A549 (cell line): ENCODE measurements at regions not wholly inside any gene's neighbourhood (a gene's known extent, or its start where the extent isn't known, plus 50 kb on each side); places are given as distances from the start of the nearest gene placed in this dataset.

Source experiments
- CHD2 ChIP-seq: fragments of 150-350 bp; IDR thresholded peaks from 2 replicates; pipeline ENCODE4 v1.6.1; 2014; ENCODE audit warnings: low read length; ENCODE audit not compliant: partially characterized antibody
- EP300 ChIP-seq, 2 experiments: fragments of >200 bp; sonication (Bioruptor Twin); formaldehyde crosslinking; IDR thresholded peaks; 2 replicates in 1 of 2; 3 replicates in 1 of 2; pipeline ENCODE4 v1.6.1; 2016 to 2017
- FOXS1 ChIP-seq: fragments of 250-450 bp; sonication (Bioruptor Pico); IDR thresholded peaks from 2 replicates; pipeline ENCODE4 v1.5.0; 2020; ENCODE audit warnings: mild to moderate bottlenecking, moderate library complexity
- HOXB13 ChIP-seq: fragments of 250-450 bp; sonication (Bioruptor Pico); IDR thresholded peaks from 2 replicates; pipeline ENCODE4 v1.5.0; 2020; ENCODE audit warnings: low read depth, mild to moderate bottlenecking, moderate library complexity
- HOXB5 ChIP-seq: fragments of 250-450 bp; sonication (Bioruptor Pico); IDR thresholded peaks from 2 replicates; pipeline ENCODE4 v1.5.0; 2020; ENCODE audit warnings: mild to moderate bottlenecking, moderate library complexity
- MAZ ChIP-seq: fragments of 150-350 bp; IDR thresholded peaks from 2 replicates; pipeline ENCODE4 v1.6.1; 2014; ENCODE audit warnings: antibody characterized with exemption, low read depth, low read length, borderline replicate concordance
- POLR2A ChIP-seq: IDR thresholded peaks from 2 replicates; pipeline ENCODE4 v1.6.1; 2012; ENCODE audit warnings: mild to moderate bottlenecking, low read length
- POLR2AphosphoS2 ChIP-seq: conservative IDR thresholded peaks from 2 replicates; pipeline ENCODE4 v1.6.1; 2012; ENCODE audit warnings: low read length, improper control_type of control experiment, inconsistent platforms
- RCOR1 ChIP-seq: fragments of 150-350 bp; IDR thresholded peaks from 2 replicates; pipeline ENCODE4 v1.6.1; 2014; ENCODE audit warnings: antibody characterized with exemption, low read length, low read depth
- RFX5 ChIP-seq: fragments of 450-650 bp; IDR thresholded peaks from 2 replicates; pipeline ENCODE4 v1.7.1; 2014; ENCODE audit warnings: antibody characterized with exemption, mild to moderate bottlenecking, moderate library complexity
- RNF2 ChIP-seq: fragments of 200-600 bp; sonication (generic); IDR thresholded peaks from 2 replicates; pipeline ENCODE4 v1.6.1; 2016; ENCODE audit warnings: low read depth, mild to moderate bottlenecking, antibody characterized with exemption, moderate library complexity, borderline replicate concordance
- SMC3 ChIP-seq: fragments of >200 bp; sonication (Bioruptor Twin); formaldehyde crosslinking; IDR thresholded peaks from 3 replicates; pipeline ENCODE4 v1.6.1; 2018; ENCODE audit warnings: inconsistent platforms
- TF ChIP-seq, protein P1 (sequence below): fragments of >200 bp; sonication (Bioruptor Twin); formaldehyde crosslinking; IDR thresholded peaks from 3 replicates; pipeline ENCODE4 v1.5.1; 2016
- TF ChIP-seq, protein P2 (sequence below): fragments of 200-600 bp; sonication (generic); IDR thresholded peaks from 2 replicates; pipeline ENCODE4 v1.6.1; 2016; ENCODE audit warnings: antibody characterized with exemption, mild to moderate bottlenecking, moderate library complexity

GRCh38 chr21:28396421-28396820, 596.3 kb downstream of the LTN1 start:
- TF ChIP-seq, protein P1, sequence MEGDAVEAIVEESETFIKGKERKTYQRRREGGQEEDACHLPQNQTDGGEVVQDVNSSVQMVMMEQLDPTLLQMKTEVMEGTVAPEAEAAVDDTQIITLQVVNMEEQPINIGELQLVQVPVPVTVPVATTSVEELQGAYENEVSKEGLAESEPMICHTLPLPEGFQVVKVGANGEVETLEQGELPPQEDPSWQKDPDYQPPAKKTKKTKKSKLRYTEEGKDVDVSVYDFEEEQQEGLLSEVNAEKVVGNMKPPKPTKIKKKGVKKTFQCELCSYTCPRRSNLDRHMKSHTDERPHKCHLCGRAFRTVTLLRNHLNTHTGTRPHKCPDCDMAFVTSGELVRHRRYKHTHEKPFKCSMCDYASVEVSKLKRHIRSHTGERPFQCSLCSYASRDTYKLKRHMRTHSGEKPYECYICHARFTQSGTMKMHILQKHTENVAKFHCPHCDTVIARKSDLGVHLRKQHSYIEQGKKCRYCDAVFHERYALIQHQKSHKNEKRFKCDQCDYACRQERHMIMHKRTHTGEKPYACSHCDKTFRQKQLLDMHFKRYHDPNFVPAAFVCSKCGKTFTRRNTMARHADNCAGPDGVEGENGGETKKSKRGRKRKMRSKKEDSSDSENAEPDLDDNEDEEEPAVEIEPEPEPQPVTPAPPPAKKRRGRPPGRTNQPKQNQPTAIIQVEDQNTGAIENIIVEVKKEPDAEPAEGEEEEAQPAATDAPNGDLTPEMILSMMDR: no peak
- TF ChIP-seq CHD2: no peak
- no peak for TF ChIP-seq RFX5
- TF ChIP-seq EP300 (IDR thresholded peaks at IDR 0.05): no peak
- TF ChIP-seq, protein P2, sequence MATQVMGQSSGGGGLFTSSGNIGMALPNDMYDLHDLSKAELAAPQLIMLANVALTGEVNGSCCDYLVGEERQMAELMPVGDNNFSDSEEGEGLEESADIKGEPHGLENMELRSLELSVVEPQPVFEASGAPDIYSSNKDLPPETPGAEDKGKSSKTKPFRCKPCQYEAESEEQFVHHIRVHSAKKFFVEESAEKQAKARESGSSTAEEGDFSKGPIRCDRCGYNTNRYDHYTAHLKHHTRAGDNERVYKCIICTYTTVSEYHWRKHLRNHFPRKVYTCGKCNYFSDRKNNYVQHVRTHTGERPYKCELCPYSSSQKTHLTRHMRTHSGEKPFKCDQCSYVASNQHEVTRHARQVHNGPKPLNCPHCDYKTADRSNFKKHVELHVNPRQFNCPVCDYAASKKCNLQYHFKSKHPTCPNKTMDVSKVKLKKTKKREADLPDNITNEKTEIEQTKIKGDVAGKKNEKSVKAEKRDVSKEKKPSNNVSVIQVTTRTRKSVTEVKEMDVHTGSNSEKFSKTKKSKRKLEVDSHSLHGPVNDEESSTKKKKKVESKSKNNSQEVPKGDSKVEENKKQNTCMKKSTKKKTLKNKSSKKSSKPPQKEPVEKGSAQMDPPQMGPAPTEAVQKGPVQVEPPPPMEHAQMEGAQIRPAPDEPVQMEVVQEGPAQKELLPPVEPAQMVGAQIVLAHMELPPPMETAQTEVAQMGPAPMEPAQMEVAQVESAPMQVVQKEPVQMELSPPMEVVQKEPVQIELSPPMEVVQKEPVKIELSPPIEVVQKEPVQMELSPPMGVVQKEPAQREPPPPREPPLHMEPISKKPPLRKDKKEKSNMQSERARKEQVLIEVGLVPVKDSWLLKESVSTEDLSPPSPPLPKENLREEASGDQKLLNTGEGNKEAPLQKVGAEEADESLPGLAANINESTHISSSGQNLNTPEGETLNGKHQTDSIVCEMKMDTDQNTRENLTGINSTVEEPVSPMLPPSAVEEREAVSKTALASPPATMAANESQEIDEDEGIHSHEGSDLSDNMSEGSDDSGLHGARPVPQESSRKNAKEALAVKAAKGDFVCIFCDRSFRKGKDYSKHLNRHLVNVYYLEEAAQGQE: no peak
- TF ChIP-seq POLR2AphosphoS2: no peak
- no peak for TF ChIP-seq SMC3
- no peak for TF ChIP-seq POLR2A
- TF ChIP-seq HOXB5 (CRISPR knock-in tag): no peak
- no peak for TF ChIP-seq FOXS1 (CRISPR knock-in tag)
- no peak for TF ChIP-seq MAZ
- no peak for TF ChIP-seq RNF2
- TF ChIP-seq HOXB13 (CRISPR knock-in tag): no peak
- TF ChIP-seq RCOR1: no peak
